ENCODE measurements at regions not wholly inside any gene's neighbourhood (a gene's known extent, or its start where the extent isn't known, plus 50 kb on each side); places are given as distances from the start of the nearest gene placed in this dataset.

- no peak overlapping the region for H3K9ac ChIP-seq
- H3K79me2 ChIP-seq (ENCODE audit: low read depth): no peaks in the 10 kb centered on the region
- TF ChIP-seq EZH2phosphoT487 (IDR thresholded peaks at IDR 0.05) (no peak), EZH2 (IDR thresholded peaks at IDR 0.05) (no peak), CTCF (IDR thresholded peaks at IDR 0.05) (no peak)
- Mint-ChIP-seq H3K27ac (no peak overlapping the region), H3K4me3 (no peak overlapping the region), H3K27me3 (ENCODE audit: insufficient read depth, low read depth) (no peaks in the 10 kb centered on the region), H3K9me3 (peaks cover 17% of the 10 kb centered on the region), H3K36me3 (no peaks in the 10 kb centered on the region), H3K4me1 (no peaks in the 10 kb centered on the region)
- DNase-seq (ENCODE audit: low spot score): no peak
- H2AFZ ChIP-seq (replicated peaks): no peak overlapping the region
- no peak overlapping the region for H3K27ac ChIP-seq
- H3K4me1 ChIP-seq: no peaks in the 10 kb centered on the region
- H3K9me3 ChIP-seq (ENCODE audit: low read depth): peaks cover 4% of the 10 kb centered on the region
- no peaks in the 10 kb centered on the region for H3K27me3 ChIP-seq
- H3K4me2 ChIP-seq: no peak overlapping the region
- no peaks in the 10 kb centered on the region for H3F3A ChIP-seq (ENCODE audit: low read depth)
- no peaks in the 10 kb centered on the region for H4K20me1 ChIP-seq (ENCODE audit: low read depth)
- no peaks in the 10 kb centered on the region for H3K36me3 ChIP-seq
- no peak overlapping the region for H3K4me3 ChIP-seq
Observed at GRCh38 chr6:74208239-74208638, 512.2 kb downstream of the CD109 start.

DNA sequence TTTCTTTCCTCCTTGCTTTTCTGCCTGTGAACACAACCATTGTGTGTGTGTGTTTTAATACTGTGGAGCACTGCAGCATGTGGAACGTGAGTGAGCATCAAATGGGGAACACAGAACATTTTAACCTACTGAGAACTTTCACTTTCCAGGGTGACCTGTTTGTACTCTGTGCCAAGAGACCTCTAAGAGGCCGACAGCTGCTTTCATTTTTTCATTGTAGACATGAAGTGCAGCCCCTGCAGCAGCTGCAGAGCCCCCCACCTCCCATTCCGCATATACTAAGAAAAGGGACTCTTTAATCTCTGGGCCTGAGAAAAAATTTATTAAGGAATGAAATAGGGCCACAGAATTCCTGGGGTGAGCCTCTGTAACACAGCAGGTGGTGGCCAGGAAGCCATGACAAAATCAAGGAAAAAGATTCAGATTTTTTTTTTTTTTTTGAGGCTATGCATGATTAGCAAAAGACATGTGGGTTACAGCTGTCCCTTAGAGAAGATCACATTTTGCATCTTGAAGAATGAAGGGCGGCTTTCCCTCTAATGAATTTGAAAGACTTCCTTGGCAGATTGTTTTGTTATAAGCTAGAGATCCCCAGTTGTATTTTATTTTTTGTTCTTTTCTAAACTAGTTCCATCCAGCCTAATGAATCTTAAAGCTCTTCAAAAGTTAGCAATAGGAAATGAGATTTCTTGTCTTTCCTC is 503.4 kb downstream of the CD109 start:
- Histone ChIP-seq H4K20me1 (ENCODE audit: low read depth) (no peaks in the 10 kb centered on the region), H3K79me2 (ENCODE audit: low read depth) (no peaks in the 10 kb centered on the region), H3K4me1 (peaks cover 3% of the 10 kb centered on the region), H3K27ac (no peak overlapping the region), H3K9me3 (ENCODE audit: low read depth) (no peaks in the 10 kb centered on the region), H3K4me2 (no peak overlapping the region), H3K27me3 (no peaks in the 10 kb centered on the region), H3F3A (ENCODE audit: low read depth) (no peaks in the 10 kb centered on the region), H2AFZ (replicated peaks) (peak overlapping the region; percentile 27), H3K36me3 (no peaks in the 10 kb centered on the region), H3K9ac (no peak overlapping the region), H3K4me3 (no peak overlapping the region)
- H3K4me1 Mint-ChIP-seq: peaks cover 14% of the 10 kb centered on the region
- TF ChIP-seq EZH2 (IDR thresholded peaks at IDR 0.05): no peak
- no peak for TF ChIP-seq CTCF (IDR thresholded peaks at IDR 0.05)
- no peak for TF ChIP-seq EZH2phosphoT487 (IDR thresholded peaks at IDR 0.05)
- peaks cover 15% of the 10 kb centered on the region for H3K9me3 Mint-ChIP-seq
- H3K36me3 Mint-ChIP-seq: no peaks in the 10 kb centered on the region
- DNase-seq (ENCODE audit: low spot score): no peak
- H3K4me3 Mint-ChIP-seq: no peak overlapping the region
- H3K27me3 Mint-ChIP-seq (ENCODE audit: insufficient read depth, low read depth): no peaks in the 10 kb centered on the region
- H3K27ac Mint-ChIP-seq: peak overlapping the region; percentile 72

DNA sequence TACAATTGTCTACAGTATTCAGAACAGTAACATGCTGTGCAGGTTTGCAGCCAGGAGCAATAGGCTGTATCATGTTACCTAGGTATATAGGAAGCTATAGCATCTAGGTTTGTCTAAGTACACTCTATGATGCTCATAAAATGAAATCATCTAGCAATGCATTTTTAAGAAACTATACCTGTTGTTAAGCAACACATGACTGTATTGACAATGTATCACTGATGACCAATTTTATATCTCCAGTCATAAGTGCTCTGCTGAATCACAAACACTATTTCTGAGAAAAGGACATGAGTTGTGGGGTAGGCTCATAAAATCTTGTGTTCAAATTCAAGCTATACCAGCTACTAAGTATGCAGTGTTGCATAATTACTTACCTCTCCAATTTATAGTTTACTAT is 501.3 kb downstream of the CD109 start:
- H3K9me3 ChIP-seq (ENCODE audit: low read depth): no peaks in the 10 kb centered on the region
- no peak overlapping the region for H3K27ac ChIP-seq
- H3K4me1 Mint-ChIP-seq: peaks cover 14% of the 10 kb centered on the region
- peaks cover 8% of the 10 kb centered on the region for H3K9me3 Mint-ChIP-seq
- peaks cover 3% of the 10 kb centered on the region for H3K4me1 ChIP-seq
- H3F3A ChIP-seq (ENCODE audit: low read depth): no peaks in the 10 kb centered on the region
- no peaks in the 10 kb centered on the region for H3K36me3 ChIP-seq
- no peaks in the 10 kb centered on the region for H3K27me3 Mint-ChIP-seq (ENCODE audit: insufficient read depth, low read depth)
- no peak overlapping the region for H3K4me3 ChIP-seq
- H3K4me3 Mint-ChIP-seq: no peak overlapping the region
- DNase-seq (ENCODE audit: low spot score): no peak
- H3K27ac Mint-ChIP-seq: no peak overlapping the region
- H3K4me2 ChIP-seq: no peak overlapping the region
- no peak overlapping the region for H3K9ac ChIP-seq
- TF ChIP-seq EZH2phosphoT487 (IDR thresholded peaks at IDR 0.05): no peak
- no peak for TF ChIP-seq CTCF (IDR thresholded peaks at IDR 0.05)
- TF ChIP-seq EZH2 (IDR thresholded peaks at IDR 0.05): no peak
- no peaks in the 10 kb centered on the region for H3K27me3 ChIP-seq
- H4K20me1 ChIP-seq (ENCODE audit: low read depth): no peaks in the 10 kb centered on the region
- H2AFZ ChIP-seq (replicated peaks): no peak overlapping the region
- H3K79me2 ChIP-seq (ENCODE audit: low read depth): no peaks in the 10 kb centered on the region
- no peaks in the 10 kb centered on the region for H3K36me3 Mint-ChIP-seq
